Iris pigment epithelial cell (primary cell): ENCODE measurements at regions not wholly inside any gene's neighbourhood (a gene's known extent, or its start where the extent isn't known, plus 50 kb on each side); places are given as distances from the start of the nearest gene placed in this dataset.
"Not testable (repeated sequence)": the region's sequence is repeated elsewhere in the genome, so short reads cannot be mapped to it uniquely, and the experiment has no call there.

ENCODE experiments used
- DNase-seq: peaks from one replicate; pipeline ENCODE4 v3.0.0-alpha.2; 2011; ENCODE audit warnings: low read depth

- no peak for DNase-seq
Observed at GRCh38 chr12:16854465-16854864, 248.5 kb upstream of the LMO3 start.

GRCh38 chr12:16849473-16849872 is 243.5 kb upstream of the LMO3 start:
- no peak for DNase-seq

GRCh38 chr12:16844875-16845274 is 238.9 kb upstream of the LMO3 start:
- no peak for DNase-seq

- no peak for DNase-seq
Observed at GRCh38 chr12:16833376-16834015, 227.5 kb upstream of the LMO3 start.

GRCh38 chr12:16828891-16829290 is 222.9 kb upstream of the LMO3 start:
- no peak for DNase-seq

GRCh38 chr12:16807731-16808130 is 201.8 kb upstream of the LMO3 start:
- no peak for DNase-seq

- no peak for DNase-seq
Observed at GRCh38 chr12:16796168-16796567, 190.2 kb upstream of the LMO3 start.

- no peak for DNase-seq
Observed at GRCh38 chr12:16789204-16789790, 183.3 kb upstream of the LMO3 start.

GRCh38 chr12:16788506-16789203 is 182.7 kb upstream of the LMO3 start:
- DNase-seq, result no peak

- DNase-seq, result no peak
Observed at GRCh38 chr12:16785953-16786352, 180.0 kb upstream of the LMO3 start.

- DNase-seq, result no peak
Observed at GRCh38 chr12:16785524-16785923, 179.6 kb upstream of the LMO3 start.

GRCh38 chr12:16769129-16769528 is 163.2 kb upstream of the LMO3 start:
- not testable (repeated sequence) for DNase-seq

- peak; percentile 23 for DNase-seq
Observed at GRCh38 chr12:16766736-16767135, 160.8 kb upstream of the LMO3 start.

- DNase-seq, result peak; percentile 15
Observed at GRCh38 chr12:16763901-16764300, 157.9 kb upstream of the LMO3 start.

- DNase-seq, result no peak
Observed at GRCh38 chr12:16756833-16757555, 151.0 kb upstream of the LMO3 start.

GRCh38 chr12:16730772-16731171 is 124.8 kb upstream of the LMO3 start:
- DNase-seq, result no peak

- peak; percentile 51 for DNase-seq
Observed at GRCh38 chr12:16726879-16727278, 120.9 kb upstream of the LMO3 start.

GRCh38 chr12:16719713-16720416 is 113.9 kb upstream of the LMO3 start:
- no peak for DNase-seq

GRCh38 chr12:16716928-16717327 is 111.0 kb upstream of the LMO3 start:
- no peak for DNase-seq

GRCh38 chr12:16692099-16692498 is 86.1 kb upstream of the LMO3 start:
- DNase-seq, result no peak

- no peak for DNase-seq
Observed at GRCh38 chr12:16691624-16692023, 85.7 kb upstream of the LMO3 start.

GRCh38 chr12:16688200-16688599 is 82.2 kb upstream of the LMO3 start:
- DNase-seq, result no peak
